ENCODE measurements at regions not wholly inside any gene's neighbourhood (a gene's known extent, or its start where the extent isn't known, plus 50 kb on each side); places are given as distances from the start of the nearest gene placed in this dataset.

GRCh38 chr7:47195641-47196040 is 386.3 kb downstream of the TNS3 start:
- TF ChIP-seq POLR2AphosphoS5 (IDR thresholded peaks at IDR 0.05; ENCODE audit: borderline replicate concordance, low read depth, low read length): no peak
- TF ChIP-seq EZH2 (IDR thresholded peaks at IDR 0.05): no peak
- no peak for TF ChIP-seq FOXP2 (optimal IDR thresholded peaks at IDR 0.05; ENCODE audit: control extremely low read depth, extremely low read length, insufficient read depth)

Data from SK-N-MC (cell line).